ENCODE measurements at regions not wholly inside any gene's neighbourhood (a gene's known extent, or its start where the extent isn't known, plus 50 kb on each side); places are given as distances from the start of the nearest gene placed in this dataset.

DNA sequence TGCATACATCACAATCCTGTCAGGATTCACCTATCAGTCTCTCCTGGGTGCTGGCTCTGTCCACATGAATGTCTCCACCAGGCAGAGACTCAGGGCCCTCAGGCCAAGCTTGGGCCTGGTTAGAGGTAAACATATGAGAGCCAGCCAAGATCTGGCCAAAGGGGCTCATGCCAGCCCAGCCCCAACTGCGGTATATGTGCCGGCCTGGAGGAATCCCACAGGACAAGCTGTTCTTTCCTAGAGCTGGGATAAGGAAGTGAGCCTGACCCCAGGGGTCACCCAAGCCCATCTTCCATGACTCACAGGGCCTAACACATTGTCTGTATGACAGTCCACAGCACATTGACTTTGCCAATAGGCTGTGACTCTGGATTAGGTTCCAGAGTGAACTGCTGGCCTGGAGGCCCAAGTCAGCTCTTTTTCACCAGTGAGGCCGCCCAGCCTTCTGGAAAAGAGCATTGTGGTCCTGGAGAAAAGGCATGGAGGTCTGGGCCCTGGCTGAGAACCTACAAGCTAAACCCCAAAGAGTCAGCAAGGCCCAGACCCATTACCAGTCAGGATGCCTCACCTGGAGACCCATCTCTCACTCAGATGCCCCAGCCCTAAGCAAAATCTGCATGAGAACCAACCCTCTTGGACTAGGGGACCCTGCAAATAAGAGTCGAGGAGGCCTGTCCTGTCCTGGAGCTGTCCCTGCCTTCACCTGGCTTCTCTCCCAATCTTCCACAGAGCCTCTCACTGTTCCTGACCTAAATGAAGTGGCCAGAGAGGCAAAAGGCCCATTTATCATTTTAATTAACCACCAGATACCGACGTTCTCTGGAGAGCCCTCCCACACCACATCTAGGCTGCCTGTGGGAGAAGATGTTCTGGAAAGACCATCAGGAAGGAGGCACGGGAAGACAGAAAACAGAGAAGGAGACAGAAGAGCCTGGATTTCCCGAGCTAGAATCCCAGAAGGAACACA lies 120.9 kb upstream of the PKDCC start:
- DNase-seq = no peak

DNA sequence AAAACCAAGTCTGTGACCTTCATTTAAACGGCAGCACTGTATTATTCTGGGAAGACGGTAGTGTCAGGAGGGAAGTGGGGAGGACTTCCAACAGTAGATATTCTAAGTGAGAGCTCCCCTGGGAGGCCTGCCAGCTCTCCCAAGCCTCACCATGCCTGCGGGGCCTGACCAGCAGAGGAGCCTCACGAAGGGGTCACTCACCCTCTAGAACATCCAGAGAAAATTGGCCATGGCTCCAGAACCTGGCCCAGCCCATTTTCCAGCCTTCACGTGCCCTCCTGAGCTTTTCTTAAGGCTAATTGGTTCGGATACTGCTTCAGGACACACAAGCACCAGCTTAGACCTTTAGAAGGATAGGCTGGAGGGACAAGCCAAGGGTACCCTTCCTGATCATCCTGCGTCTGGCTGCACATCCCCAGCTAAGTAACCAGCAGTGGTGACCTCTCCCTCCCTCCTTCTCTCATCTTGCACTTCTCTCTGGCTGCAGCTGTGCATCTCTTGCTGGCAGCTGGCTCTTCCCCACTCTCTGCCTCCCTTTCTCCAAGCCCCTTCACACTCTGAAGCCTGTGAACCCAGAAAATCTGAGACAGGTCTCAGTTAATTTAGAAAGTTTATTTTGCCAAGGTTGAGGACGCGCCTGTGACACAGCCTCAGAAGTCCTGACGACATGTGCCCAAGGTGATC lies 120.1 kb upstream of the PKDCC start:
- no peak for DNase-seq

DNA sequence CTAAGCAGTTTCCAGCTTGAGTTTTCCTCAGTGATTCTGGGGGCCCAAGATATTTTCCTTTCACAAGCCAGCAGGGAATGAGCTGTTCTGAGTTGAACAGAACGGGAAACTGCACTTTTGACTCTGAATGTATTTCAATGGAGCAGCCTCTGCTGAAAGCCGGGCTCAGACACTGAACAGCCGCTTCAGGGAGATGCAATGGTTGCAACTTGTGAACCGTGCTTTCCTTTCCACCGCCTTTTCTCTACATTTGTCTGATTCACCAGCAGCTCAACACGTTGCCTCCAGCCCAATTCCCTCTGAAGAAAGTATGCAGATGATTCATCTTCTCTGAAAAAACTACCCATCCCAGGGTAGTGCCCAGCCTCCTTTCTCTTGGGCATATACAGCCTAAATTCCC lies 119.3 kb upstream of the PKDCC start:
- no peak for DNase-seq

DNA sequence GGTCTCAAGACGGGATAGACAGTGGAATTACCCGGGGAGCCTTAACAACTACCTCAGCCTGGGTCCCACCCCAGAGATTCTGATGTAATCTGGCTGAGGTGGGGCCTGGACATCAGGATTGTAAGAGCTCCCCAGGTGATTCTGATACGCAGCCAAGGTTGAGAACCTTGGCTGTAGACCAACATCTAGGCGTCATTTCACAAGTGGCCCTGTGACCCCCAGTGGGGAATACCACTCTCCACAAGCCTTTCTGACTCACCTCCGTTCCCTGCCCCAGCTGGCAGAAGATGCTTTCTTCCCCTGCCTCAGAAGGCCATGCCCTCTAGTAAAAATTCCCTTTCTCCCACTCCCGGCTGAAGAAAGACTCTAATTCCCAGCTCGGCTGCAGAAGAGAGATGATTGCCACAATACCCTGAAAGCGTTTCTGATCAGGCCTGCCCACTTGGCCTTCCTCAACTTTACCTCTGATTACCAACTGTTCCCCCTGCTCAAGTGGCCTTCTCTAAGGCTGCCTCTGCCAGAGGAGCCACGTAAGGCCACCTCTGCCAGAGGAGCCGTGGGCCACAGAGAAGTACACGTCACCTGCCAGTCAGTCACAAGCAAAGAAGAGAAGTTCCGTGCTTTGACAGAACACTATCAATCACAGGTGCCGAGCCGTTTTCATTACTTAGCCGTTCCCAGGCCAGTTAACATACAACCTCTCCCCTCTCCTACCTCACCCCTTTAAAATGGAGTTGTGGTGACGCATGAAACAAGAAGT lies 116.8 kb upstream of the PKDCC start:
- DNase-seq = no peak

DNA sequence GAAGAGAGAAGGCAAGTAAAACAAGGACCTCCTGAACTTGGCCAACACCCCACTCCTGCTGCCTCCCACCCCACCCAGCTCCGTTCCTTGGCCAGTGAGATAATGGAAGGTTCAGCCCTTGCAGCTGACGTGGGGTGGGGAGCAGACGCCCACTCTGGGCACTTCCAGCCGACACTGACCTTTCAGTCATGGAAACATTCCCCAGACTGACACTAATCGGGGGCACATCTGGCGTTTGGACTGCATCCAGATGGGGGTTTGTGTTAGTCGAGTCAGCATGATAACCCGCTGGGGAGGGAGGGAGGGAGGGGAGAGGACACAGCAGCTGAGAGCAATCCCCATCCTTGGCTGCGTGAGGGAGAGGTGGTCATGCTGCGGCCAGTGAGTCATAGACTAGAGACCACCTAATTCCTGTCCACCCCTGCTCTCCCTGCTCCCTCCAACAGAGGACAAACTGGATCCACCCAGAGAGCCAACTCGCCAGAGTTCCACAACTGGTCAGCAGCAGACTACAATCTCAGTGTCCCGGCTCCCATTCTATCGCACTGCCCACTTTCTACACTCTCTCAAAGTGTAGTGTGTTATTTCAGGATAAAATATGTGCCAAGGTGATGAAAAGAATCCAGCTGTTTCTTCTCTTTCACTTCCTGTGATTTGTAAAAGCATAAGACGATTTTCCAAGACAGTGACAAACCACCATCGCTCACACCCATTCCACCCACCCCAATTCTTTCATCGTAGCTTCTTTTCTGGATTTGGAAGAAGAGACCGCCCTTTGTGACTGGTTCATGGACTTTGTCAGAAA lies 115.4 kb upstream of the PKDCC start:
- no peak for DNase-seq

DNA sequence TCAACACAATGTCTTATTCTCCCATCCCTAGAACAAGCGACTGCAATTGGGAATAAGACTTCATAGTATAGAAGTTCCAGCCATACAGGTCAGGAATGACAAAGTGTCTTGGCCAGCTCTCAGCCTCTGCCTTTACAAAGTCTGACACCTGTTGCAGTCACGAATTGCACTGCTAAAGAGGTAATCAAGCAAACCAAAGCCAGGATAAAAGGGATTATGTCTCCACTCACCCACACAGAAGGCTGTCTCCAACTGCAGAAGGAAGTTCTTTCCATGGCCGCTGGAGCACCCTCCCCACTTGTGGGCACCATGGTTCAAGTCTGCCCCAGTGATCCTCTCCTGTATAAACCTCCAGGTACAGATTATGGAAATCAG lies 114.8 kb upstream of the PKDCC start:
- DNase-seq = no peak

DNA sequence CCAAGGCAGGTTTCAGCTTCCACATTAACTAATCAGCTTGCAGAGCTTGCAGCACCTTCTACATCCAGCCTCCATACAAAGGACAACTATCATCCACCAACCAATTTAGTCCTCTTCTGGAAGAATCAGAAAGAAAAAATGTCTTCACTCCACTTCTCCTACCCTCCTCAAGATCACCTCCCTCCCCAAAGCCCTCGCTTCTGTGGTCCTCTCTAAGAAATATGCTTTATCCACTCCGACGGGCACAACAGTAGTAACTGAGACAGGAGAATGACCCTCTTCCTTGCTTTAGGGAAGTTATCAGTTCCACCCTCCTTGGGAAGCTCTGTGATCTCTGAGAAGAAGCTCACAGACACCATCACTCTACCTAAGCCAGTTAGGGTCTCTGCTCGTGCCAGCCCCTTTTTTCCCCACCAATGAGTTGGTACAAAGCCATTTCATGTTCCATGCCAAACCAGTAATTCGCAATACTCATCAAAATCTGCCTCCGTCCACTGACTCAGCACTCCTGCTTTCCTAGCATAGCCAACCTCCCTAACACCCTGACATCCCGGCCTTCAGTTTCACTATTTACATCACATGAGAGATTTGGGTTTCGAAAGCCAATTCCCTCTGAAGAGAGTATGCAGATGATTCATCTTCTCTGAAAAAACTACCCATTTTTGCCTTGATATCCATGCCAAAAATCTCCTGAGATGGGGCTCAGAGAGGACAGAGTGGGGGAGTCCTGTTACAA lies 114.1 kb upstream of the PKDCC start:
- no peak for DNase-seq

DNA sequence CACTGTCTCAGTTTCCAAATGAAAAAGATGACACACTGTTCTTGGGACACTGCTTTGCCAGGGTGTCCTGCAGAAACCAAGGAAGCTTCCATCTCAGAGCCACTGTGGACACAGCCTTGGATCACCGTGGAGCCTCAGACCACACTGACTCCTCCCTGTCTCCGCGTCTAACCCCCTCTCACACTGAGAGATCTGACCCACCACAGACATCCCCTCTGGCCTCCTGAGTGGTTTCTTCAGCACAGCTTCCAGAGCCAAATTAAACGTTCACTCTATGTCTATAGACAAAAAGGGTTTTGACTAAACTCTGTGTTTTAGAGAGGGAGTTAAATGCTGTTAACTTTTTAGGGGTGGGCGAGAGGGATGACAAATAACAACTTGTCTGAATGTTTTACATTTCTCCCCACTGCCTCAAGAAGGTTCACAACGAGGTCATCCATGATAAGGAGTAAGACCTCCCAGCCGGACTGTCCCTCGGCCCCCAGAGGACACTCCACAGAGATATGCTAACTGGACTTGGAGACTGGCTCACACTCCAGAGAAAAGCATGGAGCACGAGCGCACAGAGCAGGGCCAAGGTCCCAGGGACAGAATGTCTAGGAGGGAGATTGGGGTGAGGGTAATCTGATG lies 113.4 kb upstream of the PKDCC start:
- DNase-seq = no peak

DNA sequence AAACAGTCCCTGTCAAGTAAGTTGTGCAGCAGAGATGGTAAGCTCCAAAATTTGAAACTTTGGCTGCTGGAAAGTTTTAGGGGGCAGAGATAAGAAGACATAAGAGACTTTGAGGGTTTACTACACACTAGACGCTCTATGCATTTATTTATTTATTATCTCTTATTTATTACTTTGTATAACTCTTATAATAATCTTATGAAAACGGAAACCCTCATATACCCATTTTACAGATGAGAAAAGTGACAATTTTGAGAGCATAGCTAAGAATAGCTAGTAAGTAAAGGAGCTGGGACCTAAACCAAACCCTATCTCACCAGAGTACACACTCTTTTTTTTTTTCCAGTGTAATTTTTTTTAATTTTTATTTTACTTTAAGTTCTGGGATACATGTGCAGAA lies 112.8 kb upstream of the PKDCC start:
- DNase-seq = no peak

DNA sequence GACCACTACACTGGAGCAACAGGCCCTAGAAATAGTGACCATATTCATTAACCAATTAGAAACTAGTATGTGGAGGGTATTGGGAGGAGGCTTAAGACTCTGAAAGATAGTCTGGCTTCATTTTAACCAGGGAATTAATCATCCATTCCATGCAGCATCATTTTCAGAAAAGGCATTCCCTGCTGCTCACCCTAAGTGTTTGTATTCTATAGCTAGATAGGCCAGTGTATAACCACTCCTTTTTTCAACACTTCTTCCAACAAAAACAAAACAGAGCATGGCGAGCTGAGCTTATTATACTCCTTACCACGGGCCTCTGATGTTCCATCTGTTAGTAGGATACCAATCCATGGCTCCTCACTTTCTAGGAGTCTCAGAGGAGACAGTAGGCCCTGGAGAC lies 112.0 kb upstream of the PKDCC start:
- no peak for DNase-seq

DNA sequence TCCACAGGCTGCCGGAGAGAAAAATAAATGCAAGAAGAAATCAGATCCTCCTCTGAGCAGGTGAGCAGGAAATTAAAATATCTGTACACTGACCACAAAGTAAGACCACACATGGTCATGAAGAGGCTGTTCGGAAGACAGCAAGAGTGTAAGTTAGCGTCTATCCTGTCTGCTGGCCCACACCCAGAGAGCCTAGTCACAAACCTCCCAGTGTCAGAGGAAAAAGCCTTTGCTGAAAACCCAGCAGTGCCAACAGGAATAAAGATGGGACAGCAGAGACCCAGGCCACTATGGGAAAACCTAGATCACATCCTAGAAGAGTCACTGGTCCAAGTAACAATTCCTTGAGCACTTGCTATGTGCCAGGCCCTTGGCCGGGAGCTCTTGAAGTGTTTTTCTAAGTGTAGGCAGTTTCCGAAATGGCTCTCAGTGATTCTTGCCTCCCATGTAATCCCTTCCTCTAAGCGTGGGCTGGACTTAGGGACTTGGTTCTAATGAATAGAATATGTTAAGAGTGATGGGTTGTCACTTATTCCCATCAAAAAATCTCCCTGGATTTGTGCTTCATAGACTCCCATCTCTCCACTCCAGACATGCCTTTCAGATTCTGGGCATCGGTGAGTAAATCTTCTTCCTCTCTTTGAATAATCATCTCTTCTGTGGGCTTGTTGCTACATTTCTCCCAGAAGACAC lies 110.9 kb upstream of the PKDCC start:
- no peak for DNase-seq

DNA sequence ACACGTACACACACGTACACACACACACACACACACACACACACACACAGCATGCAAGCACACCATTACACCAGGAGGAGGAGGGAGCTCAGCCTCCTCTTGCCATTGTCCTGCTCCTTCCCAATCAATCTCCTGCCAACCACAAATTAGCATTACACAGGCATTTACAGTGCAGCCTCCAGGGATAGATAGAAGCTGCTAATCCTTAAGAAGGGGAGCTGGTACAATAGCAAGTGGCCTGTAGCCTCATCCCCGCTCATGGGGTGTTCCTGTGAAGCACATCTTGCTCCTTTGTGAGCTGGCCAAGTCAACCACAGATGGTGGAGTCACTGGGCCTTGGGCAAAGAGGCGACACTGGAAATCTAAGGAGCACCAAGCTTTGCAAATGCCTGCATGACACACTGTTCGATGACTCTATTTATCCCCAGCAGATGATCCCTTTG lies 110.3 kb upstream of the PKDCC start:
- DNase-seq = no peak

DNA sequence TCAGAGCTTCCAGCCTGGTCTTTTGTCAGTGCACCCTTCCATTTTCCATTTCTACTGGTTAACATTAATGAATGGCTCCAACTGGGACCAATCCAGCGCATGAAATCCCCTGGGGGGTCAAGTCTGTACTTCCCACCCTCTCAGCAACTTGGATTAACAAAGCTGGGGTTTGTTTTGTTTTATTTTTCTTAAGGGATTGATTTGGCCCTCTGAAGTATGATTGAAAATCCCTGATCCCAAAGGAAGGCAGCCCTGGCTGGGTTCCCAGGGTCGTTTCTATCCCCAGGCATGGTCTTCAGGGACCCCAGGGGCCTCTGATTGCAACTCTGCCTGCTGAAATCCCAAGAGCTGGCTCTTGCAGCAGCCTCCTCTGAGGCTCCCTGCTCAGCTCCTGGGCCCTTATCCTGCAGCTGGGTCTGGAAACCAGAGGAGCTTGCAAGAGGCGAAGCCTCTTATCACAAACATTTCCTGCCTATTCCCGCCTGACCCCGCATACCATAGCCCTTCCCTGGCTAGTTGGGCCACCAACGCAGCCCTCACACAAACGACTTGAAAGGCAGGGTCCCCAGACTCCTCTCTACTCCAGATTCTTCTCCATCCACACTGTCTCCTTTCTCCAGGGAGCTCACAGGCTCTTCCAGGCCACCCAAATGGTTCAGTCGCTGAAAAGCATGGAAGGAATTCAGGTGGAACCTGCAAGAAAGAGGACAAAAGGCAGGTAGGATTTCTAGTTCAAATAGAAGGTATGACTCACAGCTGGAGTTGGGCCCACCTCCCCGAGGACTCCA lies 109.7 kb upstream of the PKDCC start:
- DNase-seq = no peak

DNA sequence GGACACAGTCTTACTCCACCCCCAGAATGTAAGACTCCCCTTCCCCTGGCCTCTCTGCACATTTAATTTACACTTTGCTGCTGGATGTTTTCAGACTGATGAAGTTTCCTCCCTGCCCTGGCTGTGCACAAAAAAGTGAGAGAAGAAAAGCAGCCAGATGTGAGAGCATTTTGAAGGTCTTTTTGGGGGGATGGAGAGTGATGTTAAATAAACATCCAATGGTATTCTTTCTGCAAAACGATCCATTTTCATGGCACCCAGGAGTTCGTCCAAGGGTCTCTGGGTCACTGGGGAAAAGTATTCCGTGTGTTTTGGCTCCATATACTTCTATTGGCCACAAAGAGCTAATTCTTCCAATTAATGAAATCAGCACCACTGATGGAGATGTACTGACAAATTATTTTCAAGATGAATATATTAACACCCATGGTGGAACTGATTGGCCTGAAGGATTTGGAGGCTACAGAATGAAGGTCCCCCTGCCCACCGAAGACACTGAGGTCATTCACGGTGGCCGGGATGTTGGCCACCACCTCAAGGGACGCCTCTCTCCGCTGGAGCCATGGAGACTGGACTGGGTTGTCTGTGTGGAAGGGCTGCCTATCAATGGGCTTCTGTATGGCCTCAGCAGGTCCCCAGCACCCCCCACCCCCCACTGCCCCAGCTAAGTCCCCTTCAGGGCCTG lies 107.6 kb upstream of the PKDCC start:
- no peak for DNase-seq

DNA sequence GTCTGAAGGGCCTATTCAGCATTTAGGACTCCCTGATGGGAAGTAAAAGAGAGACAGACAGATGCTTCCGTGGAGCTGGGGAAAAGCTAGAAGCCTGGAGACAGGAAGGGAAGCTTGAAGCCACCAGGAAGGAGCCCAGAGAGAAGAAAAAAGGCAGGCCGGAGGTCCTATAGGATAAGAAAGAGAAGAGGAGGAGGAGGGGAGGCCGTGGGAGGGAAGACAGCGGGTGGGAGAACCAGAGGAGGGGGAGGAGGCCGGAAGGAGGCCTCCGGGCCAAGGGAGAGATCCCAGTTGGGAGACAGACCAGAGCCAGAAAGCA lies 107.1 kb upstream of the PKDCC start:
- DNase-seq = no peak

DNA sequence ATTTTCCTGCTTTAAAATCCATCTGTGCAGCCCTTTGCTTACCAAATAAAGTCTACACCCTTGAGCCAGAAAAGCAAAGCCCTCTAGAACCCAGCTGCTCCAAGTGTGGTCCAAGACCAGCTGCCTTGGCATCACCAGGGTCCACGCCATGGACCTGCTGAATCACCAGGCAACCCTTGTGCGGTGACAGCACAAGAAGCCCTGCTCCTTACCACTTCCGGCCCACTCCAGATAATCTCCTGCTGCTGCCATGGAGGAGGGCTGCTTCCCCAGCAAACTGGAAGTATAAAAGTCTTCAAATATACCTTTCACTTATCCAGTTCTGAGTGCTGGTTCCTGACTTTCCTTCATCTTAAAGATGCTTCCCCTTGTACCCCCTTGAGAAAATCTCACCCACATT lies 106.0 kb upstream of the PKDCC start:
- DNase-seq = no peak

DNA sequence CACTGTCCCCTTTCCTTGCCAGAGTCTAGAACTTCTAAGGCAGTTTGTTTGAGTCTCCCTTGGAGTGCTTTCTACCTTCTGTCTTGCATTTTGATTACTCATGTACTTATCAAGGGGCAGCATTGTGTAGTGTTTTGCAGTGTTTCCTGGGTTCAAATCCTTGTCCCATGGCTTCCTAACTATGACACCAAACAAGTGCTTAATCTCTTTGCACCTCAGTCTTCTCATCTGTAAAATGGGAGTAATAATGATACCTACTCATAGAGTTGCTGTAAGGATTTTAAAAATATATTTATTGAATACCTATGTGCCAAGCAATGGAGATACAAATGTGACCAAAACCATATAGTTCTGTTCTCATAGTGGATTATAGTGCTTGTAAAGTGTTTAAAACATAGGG lies 105.5 kb upstream of the PKDCC start:
- no peak for DNase-seq

DNA sequence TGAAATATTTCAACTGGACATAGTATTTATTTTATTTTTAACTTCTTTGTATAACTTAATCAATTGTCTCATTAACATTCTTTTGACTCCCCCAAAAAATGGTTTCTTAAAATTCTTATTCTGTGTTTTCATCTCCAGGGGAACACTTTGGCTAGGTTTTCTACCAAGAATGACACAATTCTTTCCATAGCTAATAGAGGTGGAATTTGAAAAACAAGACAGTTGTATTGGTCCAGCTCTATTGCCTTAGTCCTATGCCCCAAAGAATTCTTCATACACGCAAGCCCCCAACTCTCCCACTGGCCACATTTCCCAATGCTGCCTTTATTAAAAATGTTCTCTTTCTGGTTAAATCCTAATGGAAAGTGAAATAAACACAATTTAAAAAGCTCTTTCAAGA lies 104.7 kb upstream of the PKDCC start:
- DNase-seq = no peak

DNA sequence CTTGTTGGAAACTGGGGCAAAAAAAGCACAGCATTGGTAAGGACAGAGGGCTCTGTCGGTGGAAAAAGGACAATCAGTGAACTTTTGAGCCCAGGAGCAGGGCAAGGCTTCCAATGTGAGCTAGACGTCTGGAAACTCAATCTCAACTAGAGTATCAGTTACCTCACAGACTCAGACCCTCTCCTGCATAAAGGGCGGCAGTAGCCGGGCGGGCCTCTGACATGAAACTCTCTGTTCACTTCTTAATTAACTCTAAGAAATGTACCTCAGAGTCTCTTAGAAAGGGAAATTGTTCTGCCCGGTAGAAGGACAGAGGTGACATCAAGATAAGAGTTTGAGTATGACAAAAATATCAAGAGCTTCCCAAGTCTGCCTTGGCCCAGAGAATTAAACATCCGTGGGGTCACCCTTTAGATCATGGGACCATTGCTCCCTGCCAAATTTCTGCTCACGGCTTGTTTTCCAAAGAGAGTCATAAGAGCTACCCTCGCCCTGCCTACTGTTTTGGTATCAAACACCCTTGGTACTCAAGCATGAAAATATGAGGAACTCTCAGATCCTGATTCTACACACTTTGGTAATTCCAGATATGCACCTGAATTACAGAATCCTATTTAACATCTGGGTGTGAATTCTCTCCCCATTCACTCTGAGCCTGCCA lies 103.5 kb upstream of the PKDCC start:
- no peak for DNase-seq
